GM19397 (cell line): ENCODE measurements at regions not wholly inside any gene's neighbourhood (a gene's known extent, or its start where the extent isn't known, plus 50 kb on each side); places are given as distances from the start of the nearest gene placed in this dataset.

Experiments
- ATAC-seq: cut with Tn5 transposase; IDR thresholded peaks from one replicate; pipeline ENCODE4 v1.9.1; 2021; ENCODE audit warnings: mild to moderate bottlenecking, moderate library complexity; ENCODE audit not compliant: unreplicated experiment

- ATAC-seq, result no peak
These were observed 330.0 kb downstream of the DDX10 start for GRCh38 chr11:108994887-108995286.

- no peak for ATAC-seq
These were observed 333.0 kb downstream of the DDX10 start for GRCh38 chr11:108997826-108998225.

GRCh38 chr11:109000531-109000930 is 335.7 kb downstream of the DDX10 start:
- no peak for ATAC-seq

GRCh38 chr11:109001585-109001984 is 336.7 kb downstream of the DDX10 start:
- ATAC-seq, result no peak

GRCh38 chr11:109012991-109013390 is 348.1 kb downstream of the DDX10 start:
- no peak for ATAC-seq

GRCh38 chr11:109015283-109015682 is 350.4 kb downstream of the DDX10 start:
- ATAC-seq, result no peak

- ATAC-seq, result no peak
These were observed 351.9 kb downstream of the DDX10 start for GRCh38 chr11:109016724-109017123.

- no peak for ATAC-seq
These were observed 352.6 kb downstream of the DDX10 start for GRCh38 chr11:109017489-109017888.

- no peak for ATAC-seq
These were observed 353.8 kb downstream of the DDX10 start for GRCh38 chr11:109018639-109019038.

- no peak for ATAC-seq
These were observed 354.6 kb downstream of the DDX10 start for GRCh38 chr11:109019342-109019936.

GRCh38 chr11:109023036-109023435 is 358.2 kb downstream of the DDX10 start:
- ATAC-seq, result no peak

GRCh38 chr11:109026891-109027489 is 362.1 kb downstream of the DDX10 start:
- no peak for ATAC-seq

- no peak for ATAC-seq
These were observed 363.0 kb downstream of the DDX10 start for GRCh38 chr11:109027851-109028250.

- ATAC-seq, result no peak
These were observed 365.1 kb downstream of the DDX10 start for GRCh38 chr11:109029927-109030326.

GRCh38 chr11:109033627-109034338 is 368.9 kb downstream of the DDX10 start:
- no peak for ATAC-seq

GRCh38 chr11:109034339-109034696 is 369.4 kb downstream of the DDX10 start:
- no peak for ATAC-seq

GRCh38 chr11:109035284-109035683 is 370.4 kb downstream of the DDX10 start:
- no peak for ATAC-seq

GRCh38 chr11:109036011-109036410 is 371.1 kb downstream of the DDX10 start:
- no peak for ATAC-seq

- ATAC-seq, result no peak
These were observed 373.2 kb downstream of the DDX10 start for GRCh38 chr11:109037856-109038780.

- ATAC-seq, result no peak
These were observed 374.7 kb downstream of the DDX10 start for GRCh38 chr11:109039611-109040010.

GRCh38 chr11:109040303-109040702 is 375.4 kb downstream of the DDX10 start:
- ATAC-seq, result no peak
